ENCODE measurements at regions not wholly inside any gene's neighbourhood (a gene's known extent, or its start where the extent isn't known, plus 50 kb on each side); places are given as distances from the start of the nearest gene placed in this dataset.
"Not testable (repeated sequence)": the region's sequence is repeated elsewhere in the genome, so short reads cannot be mapped to it uniquely, and the experiment has no call there.

GRCh38 chr15:25247407-25248038 lies 191.3 kb downstream of the UBE3A start:
- no peak for DNase-seq (ENCODE audit: extremely low read depth, low read depth)

GRCh38 chr15:25248087-25248486 lies 190.7 kb downstream of the UBE3A start:
- DNase-seq (ENCODE audit: extremely low read depth, low read depth) = not testable (repeated sequence)

More at GRCh38 chr15:25247407-25248038, 191.3 kb downstream of the UBE3A start:
- no peak for TF ChIP-seq CTCF (IDR thresholded peaks at IDR 0.05; ENCODE audit: low read depth, low read length)

- DNase-seq (ENCODE audit: extremely low read depth, low read depth) = no peak
- TF ChIP-seq CTCF (IDR thresholded peaks at IDR 0.05; ENCODE audit: low read depth, low read length) = no peak
These were observed 190.1 kb downstream of the UBE3A start for GRCh38 chr15:25248583-25249235.

GRCh38 chr15:25249236-25250010 lies 189.4 kb downstream of the UBE3A start:
- no peak for DNase-seq (ENCODE audit: extremely low read depth, low read depth)
- TF ChIP-seq CTCF (IDR thresholded peaks at IDR 0.05; ENCODE audit: low read depth, low read length) = no peak

GRCh38 chr15:25250011-25250596 lies 188.7 kb downstream of the UBE3A start:
- TF ChIP-seq CTCF (IDR thresholded peaks at IDR 0.05; ENCODE audit: low read depth, low read length) = no peak
- DNase-seq (ENCODE audit: extremely low read depth, low read depth) = no peak

- no peak for DNase-seq (ENCODE audit: extremely low read depth, low read depth)
These were observed 187.8 kb downstream of the UBE3A start for GRCh38 chr15:25250906-25251622.

More at GRCh38 chr15:25250906-25251622, 187.8 kb downstream of the UBE3A start:
- no peak for TF ChIP-seq CTCF (IDR thresholded peaks at IDR 0.05; ENCODE audit: low read depth, low read length)
